A673 (cell line): ENCODE measurements at regions not wholly inside any gene's neighbourhood (a gene's known extent, or its start where the extent isn't known, plus 50 kb on each side); places are given as distances from the start of the nearest gene placed in this dataset.

Experiments used
- EZH2 ChIP-seq: fragments of 200-600 bp; sonication (generic); IDR thresholded peaks from 2 replicates; pipeline ENCODE4 v1.6.1; 2017; ENCODE audit warnings: borderline replicate concordance, low read depth, mild to moderate bottlenecking, mixed read lengths, antibody characterized with exemption, low read length; ENCODE audit not compliant: poor library complexity, severe bottlenecking
- TF ChIP-seq, protein P1 (sequence below): fragments of 300-800, 200-600 bp; sonication (generic); conservative IDR thresholded peaks from 2 replicates; pipeline ENCODE4 v1.5.1; 2017; ENCODE audit warnings: low read depth, mild to moderate bottlenecking, antibody characterized with exemption, low read length, moderate library complexity, mixed read lengths

- TF ChIP-seq, protein P1, sequence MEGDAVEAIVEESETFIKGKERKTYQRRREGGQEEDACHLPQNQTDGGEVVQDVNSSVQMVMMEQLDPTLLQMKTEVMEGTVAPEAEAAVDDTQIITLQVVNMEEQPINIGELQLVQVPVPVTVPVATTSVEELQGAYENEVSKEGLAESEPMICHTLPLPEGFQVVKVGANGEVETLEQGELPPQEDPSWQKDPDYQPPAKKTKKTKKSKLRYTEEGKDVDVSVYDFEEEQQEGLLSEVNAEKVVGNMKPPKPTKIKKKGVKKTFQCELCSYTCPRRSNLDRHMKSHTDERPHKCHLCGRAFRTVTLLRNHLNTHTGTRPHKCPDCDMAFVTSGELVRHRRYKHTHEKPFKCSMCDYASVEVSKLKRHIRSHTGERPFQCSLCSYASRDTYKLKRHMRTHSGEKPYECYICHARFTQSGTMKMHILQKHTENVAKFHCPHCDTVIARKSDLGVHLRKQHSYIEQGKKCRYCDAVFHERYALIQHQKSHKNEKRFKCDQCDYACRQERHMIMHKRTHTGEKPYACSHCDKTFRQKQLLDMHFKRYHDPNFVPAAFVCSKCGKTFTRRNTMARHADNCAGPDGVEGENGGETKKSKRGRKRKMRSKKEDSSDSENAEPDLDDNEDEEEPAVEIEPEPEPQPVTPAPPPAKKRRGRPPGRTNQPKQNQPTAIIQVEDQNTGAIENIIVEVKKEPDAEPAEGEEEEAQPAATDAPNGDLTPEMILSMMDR = no peak
- no peak for TF ChIP-seq EZH2
Measured at GRCh38 chr5:74990194-74990593, 62.2 kb downstream of the GCNT4 start.
